ENCODE measurements at regions not wholly inside any gene's neighbourhood (a gene's known extent, or its start where the extent isn't known, plus 50 kb on each side); places are given as distances from the start of the nearest gene placed in this dataset.
"Not testable (repeated sequence)": the region's sequence is repeated elsewhere in the genome, so short reads cannot be mapped to it uniquely, and the experiment has no call there.

DNA sequence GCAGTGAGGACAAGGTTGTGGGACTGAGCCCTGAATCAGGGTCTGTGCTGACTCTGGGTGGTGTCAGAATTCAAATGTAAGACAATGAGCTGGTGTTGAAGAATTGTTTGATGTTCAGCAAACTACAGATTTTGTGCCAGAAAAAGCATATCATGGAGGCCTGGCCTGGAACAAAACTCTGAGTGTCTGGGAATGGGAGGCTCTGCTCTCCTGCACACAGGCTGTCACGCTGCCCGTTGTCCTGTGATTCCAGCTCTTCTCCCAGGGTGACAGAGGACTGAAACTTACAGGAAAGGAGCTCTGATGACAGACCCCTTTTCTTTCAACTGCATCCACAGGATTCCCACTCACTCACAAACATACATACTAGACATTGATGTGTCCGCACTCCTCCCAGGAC lies 120.1 kb downstream of the ZNF486 start:
- DNase-seq = no peak

DNA sequence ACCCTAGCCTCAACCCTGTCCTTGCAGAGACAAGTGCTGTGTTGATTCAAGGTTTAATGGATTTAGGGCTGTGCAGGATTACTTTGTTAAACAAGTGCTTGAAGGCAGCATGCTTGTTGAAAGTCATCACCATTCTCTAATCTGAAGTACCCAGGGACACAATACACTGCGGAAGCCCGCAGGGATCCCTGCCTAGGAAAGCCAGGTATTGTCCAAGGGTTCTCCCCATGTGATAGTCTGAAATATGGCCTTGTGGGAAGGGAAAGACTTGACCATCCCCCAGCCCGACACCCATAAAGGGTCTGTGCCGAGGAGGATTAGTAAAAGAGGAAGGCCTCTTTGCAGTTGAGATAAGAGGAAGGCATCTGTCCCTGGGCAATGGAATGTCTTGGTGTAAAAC lies 118.9 kb downstream of the ZNF486 start:
- DNase-seq = not testable (repeated sequence)

GRCh38 chr19:20279516-20279915 lies 112.5 kb downstream of the ZNF486 start:
- no peak for DNase-seq

DNA sequence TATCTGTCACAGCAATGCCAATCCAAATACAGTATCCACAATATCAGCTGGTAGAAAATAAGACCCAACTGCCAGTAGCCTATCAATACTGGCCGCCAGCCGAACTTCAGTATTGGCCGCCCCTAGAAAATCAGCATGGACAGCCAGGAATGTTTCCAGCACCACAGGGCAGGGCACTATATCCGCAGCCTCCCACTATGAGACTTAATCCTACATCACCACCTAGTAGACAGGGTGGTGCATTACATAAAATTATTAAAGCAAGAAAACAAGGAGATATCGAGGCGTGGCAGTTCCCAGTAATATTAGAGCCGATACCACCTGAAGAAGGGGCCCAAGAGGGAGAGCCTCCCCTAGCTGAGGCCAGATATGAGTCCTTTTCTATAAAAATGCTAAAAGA lies 111.3 kb downstream of the ZNF486 start:
- DNase-seq = peak; percentile 9

DNA sequence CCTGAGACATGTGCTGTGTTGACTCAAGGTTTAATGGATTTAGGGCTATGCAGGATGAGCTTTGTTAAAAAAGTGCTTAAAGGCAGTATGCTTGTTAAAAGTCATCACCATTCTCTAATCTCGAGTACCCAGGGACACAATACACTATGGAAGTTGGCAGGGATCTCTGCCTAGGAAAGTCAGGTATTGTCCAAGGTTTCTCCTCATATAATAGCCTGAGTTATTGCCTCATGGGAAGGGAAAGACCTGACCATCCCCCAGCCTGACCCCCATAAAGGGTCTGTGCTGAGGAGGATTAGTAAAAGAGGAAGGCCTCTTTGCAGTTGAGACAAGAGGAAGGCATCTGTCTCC lies 109.7 kb downstream of the ZNF486 start:
- DNase-seq = not testable (repeated sequence)

GRCh38 chr19:20276011-20276731 lies 109.2 kb downstream of the ZNF486 start:
- no peak for DNase-seq

GRCh38 chr19:20273951-20274570 lies 107.0 kb downstream of the ZNF486 start:
- no peak for DNase-seq

GRCh38 chr19:20273376-20273775 lies 106.4 kb downstream of the ZNF486 start:
- no peak for DNase-seq

GRCh38 chr19:20272627-20273010 lies 105.6 kb downstream of the ZNF486 start:
- not testable (repeated sequence) for DNase-seq

DNA sequence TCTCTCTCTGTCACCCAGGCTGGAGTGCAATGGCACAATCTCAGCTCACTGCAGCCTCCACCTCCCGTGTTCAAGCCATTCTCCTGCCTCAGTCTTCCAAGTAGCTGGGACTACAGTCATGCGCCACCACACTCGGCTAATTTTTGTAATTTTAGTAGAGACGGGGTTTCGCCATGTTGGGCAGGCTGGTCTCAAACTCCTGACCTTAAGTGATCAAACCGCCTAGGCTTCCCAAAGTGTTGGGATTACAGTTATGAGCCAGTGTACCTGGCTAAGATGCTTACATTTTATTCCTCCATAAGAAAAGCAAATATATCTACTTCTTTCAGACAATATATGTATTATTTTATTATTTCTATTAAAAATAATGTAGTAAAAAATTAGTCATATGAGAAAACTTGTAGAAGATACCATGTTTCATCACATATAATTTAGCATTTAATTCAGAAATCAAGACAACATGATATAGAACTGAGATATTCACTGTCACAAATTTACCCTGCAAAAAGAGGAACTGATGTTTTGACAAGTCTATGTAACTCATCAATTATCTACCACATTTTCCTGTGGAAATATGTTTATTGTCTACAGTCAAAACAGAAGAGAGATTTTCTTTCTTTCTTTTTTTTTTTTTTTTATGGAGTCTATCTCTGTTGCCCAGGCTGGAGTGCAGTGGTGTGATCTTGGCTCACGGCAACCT lies 105.1 kb downstream of the ZNF486 start:
- DNase-seq = not testable (repeated sequence)

DNA sequence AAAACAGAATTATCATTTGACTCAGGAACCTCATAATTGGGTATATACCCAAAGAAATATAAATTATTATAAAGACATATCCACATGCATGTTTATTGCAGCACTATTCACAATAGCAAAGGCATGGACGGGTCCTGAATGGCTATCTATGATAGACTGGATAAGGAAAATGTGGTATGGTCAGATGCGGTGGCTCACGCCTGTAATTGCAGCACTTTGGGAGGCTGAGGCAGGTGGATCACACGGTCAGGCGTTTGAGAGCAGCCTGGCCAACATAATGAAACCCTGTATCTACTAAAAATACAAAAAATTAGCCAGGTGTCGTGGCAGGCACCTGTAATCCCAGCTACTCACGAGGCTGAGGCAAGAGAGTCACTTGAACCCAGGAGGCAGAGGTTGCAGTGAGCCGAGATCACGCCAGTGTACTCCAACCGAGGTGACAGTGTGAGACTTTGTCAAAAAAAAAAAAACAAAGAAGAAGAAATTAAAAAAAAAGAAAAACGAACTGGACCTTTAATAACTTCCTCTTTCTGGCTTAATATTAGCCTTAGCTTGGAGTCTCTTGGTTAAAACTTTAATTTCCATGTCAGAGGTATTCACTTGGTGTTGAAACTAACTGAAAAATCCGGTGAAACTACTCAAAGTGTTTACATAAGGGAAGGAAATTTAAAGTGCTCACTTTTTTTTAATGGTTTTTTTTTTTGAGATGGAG lies 104.4 kb downstream of the ZNF486 start:
- no peak for DNase-seq

DNA sequence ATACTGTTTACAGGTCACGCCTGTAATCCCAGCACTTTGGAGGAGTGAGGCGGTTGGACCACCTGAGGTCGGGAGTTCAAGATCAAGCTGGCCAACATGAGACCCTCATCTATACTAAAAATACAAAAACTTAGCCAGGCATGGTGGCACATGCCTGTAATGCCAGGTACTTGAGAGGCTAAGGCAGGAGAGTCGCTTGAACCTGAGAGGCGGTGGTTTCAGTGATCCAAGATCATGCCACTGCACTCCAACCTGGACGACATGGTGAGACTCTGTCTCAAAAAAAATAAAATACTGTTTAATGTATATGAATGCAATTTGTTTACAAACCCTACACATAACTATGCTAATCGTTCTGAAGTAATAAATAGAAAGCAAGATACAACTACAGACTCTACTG lies 102.4 kb downstream of the ZNF486 start:
- DNase-seq = no peak

DNA sequence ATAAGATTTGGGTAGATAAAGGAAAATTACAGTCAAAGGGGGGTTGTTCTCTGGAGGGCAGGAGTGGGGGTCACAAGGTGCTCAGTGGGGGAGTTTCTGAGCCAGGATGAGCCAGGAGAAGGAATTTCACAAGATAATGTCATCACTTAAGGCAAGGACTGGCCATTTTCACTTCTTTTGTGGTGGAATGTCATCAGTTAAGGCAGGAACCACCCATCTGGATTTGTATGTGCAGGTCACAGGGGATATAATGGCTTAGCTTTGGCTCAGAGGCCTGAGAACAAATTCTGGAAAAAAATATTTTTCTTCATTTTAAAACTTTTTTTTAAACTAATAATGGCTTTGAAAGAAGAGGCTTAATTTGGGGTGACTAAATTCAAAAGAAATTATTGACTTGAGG lies 94.5 kb downstream of the ZNF486 start:
- not testable (repeated sequence) for DNase-seq

DNA sequence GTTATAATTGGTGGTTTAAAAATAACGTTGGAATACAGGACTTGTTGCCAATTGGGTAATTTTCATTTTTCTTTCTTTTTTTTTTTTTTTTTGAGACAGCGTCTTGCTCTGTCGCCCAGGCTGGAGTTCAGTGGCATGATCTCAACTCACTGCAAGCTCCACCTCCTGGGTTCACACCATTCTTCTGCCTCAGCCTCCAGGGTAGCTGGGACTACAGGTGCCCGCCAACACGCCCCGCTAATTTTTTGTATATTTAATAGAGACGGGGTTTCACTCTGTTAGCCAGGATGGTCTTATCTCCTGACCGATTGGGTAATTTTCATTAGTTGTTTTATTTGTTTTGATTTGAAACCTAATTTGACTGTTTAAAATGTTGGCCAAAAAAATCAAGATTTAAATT lies 93.7 kb downstream of the ZNF486 start:
- not testable (repeated sequence) for DNase-seq

GRCh38 chr19:20259615-20260014 lies 92.6 kb downstream of the ZNF486 start:
- DNase-seq = no peak

GRCh38 chr19:20256606-20257005 lies 89.6 kb downstream of the ZNF486 start:
- DNase-seq = no peak

GRCh38 chr19:20254121-20254520 lies 87.1 kb downstream of the ZNF486 start:
- no peak for DNase-seq

- DNase-seq = no peak
These were observed 85.6 kb downstream of the ZNF486 start for GRCh38 chr19:20252613-20253012.

DNA sequence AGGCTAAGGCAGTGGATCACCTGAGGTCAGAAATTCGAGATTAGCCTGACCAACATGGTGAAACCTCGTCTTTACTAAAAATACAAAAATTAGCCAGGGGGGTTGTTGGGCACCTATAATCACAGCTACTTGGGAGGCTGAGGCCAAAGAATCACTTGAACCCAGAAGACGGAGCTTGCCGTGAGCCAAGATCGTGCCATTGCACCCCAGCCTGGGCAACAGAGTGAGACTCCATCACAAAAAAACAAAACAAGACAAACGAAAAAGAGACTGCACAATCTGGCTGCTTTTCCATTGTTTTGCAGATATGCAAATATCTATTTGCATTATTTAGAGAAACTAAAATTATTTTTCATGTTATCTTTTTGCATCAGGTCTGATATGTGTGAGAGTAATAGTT lies 83.6 kb downstream of the ZNF486 start:
- DNase-seq = no peak

- no peak for DNase-seq
These were observed 83.1 kb downstream of the ZNF486 start for GRCh38 chr19:20250121-20250520.
